A549 (cell line): ENCODE measurements at regions not wholly inside any gene's neighbourhood (a gene's known extent, or its start where the extent isn't known, plus 50 kb on each side); places are given as distances from the start of the nearest gene placed in this dataset.

ENCODE experiments used
- ATAC-seq, 2 experiments: fragments of 200-7000 bp in 1 of 2; fragments of >200 bp in 1 of 2; cut with Nextera tagmentation in 1 of 2; cut with Tn5 transposase in 1 of 2; 3 replicates each; pipeline versions ENCODE4 v1.8.0 to v1.9.1; 2018 to 2020; ENCODE audit warnings: mild to moderate bottlenecking in 1 of 2, moderate library complexity in 1 of 2
- CTCF ChIA-PET: fragments of 300-600 bp; sonication (Branson Sonifier 250); formaldehyde crosslinking; extraction: SDS; loops from one replicate; lab custom pipeline; 2021; ENCODE audit warnings: antibody characterized with exemption, inconsistent platforms; lab: Yijun Ruan, JAX
- POLR2A ChIA-PET: fragments of 350-600 bp; formaldehyde crosslinking; extraction: SDS; loops from one replicate; lab custom pipeline; 2021; ENCODE audit warnings: antibody characterized with exemption, inconsistent platforms; lab: Yijun Ruan, JAX
- DNase-seq, 2 experiments: peaks; one replicate each; pipeline versions ENCODE4 v3.0.0 to v3.0.0-alpha.2; 2011 to 2016; ENCODE audit warnings: low read depth in 1 of 2, low spot score in 1 of 2
- FAIRE-seq: peaks from 2 replicates; lab custom pipeline; 2011; peaks lifted over from hg19 to GRCh38; lab: Jason Lieb, UNC
- H3K27ac ChIP-seq, 2 experiments: fragments of >200 bp; sonication (Bioruptor Twin); formaldehyde crosslinking; 3 replicates each; pipeline ENCODE4 v1.5.1; 2016 to 2017
- H3K4me1 ChIP-seq: fragments of >200 bp; sonication (Bioruptor Twin); formaldehyde crosslinking; 3 replicates; pipeline ENCODE4 v1.6.1; 2016
- H3K4me2 ChIP-seq: fragments of >200 bp; sonication (Bioruptor Twin); formaldehyde crosslinking; 3 replicates; pipeline ENCODE4 v1.6.1; 2016
- H3K4me3 ChIP-seq: fragments of >200 bp; sonication (Bioruptor Twin); formaldehyde crosslinking; 3 replicates; pipeline ENCODE4 v1.5.1; 2016
- H3K9me3 ChIP-seq: fragments of >200 bp; sonication (Bioruptor Twin); formaldehyde crosslinking; 3 replicates; pipeline ENCODE4 v1.6.1; 2016
- BHLHE40 ChIP-seq: IDR thresholded peaks from 2 replicates; pipeline ENCODE4 v1.6.1; 2012; ENCODE audit warnings: low read depth, low read length, inconsistent platforms
- CBX8 ChIP-seq: fragments of 200-600 bp; sonication (generic); IDR thresholded peaks from 2 replicates; pipeline ENCODE4 v1.6.1; 2016
- CHD2 ChIP-seq: fragments of 150-350 bp; IDR thresholded peaks from 2 replicates; pipeline ENCODE4 v1.6.1; 2014; ENCODE audit warnings: low read length; ENCODE audit not compliant: partially characterized antibody
- EP300 ChIP-seq, 2 experiments: fragments of >200 bp; sonication (Bioruptor Twin); formaldehyde crosslinking; IDR thresholded peaks; 2 replicates in 1 of 2; 3 replicates in 1 of 2; pipeline ENCODE4 v1.6.1; 2016 to 2017
- ESRRA ChIP-seq: fragments of 150-350 bp; IDR thresholded peaks from 2 replicates; pipeline ENCODE4 v1.6.1; 2014; ENCODE audit warnings: mild to moderate bottlenecking, low read length, borderline replicate concordance
- FOSL2 ChIP-seq, 2 experiments: fragments of 450-650 bp in 1 of 2; fragments of >200 bp in 1 of 2; sonication (Bioruptor Twin) in 1 of 2; formaldehyde crosslinking; IDR thresholded peaks; 2 replicates each; pipeline versions ENCODE4 v1.5.0 to v1.6.1; 2016 to 2020; ENCODE audit warnings: mild to moderate bottlenecking in 1 of 2, moderate library complexity in 1 of 2
- HEYL ChIP-seq: fragments of 250-450 bp; sonication (Bioruptor Pico); IDR thresholded peaks from 2 replicates; pipeline ENCODE4 v1.8.0; 2021; ENCODE audit warnings: mild to moderate bottlenecking, moderate library complexity
- HOXB13 ChIP-seq: fragments of 250-450 bp; sonication (Bioruptor Pico); IDR thresholded peaks from 2 replicates; pipeline ENCODE4 v1.5.0; 2020; ENCODE audit warnings: low read depth, mild to moderate bottlenecking, moderate library complexity
- HOXB5 ChIP-seq: fragments of 250-450 bp; sonication (Bioruptor Pico); IDR thresholded peaks from 2 replicates; pipeline ENCODE4 v1.5.0; 2020; ENCODE audit warnings: mild to moderate bottlenecking, moderate library complexity
- JUNB ChIP-seq: fragments of >200 bp; sonication (Bioruptor Twin); formaldehyde crosslinking; IDR thresholded peaks from 2 replicates; pipeline ENCODE4 v1.6.1; 2016
- KDM1A ChIP-seq: fragments of 200-600 bp; sonication (generic); IDR thresholded peaks from 2 replicates; pipeline ENCODE4 v1.6.1; 2016; ENCODE audit warnings: low read depth, mild to moderate bottlenecking
- KDM5A ChIP-seq: fragments of 200-600 bp; sonication (generic); IDR thresholded peaks from 2 replicates; pipeline ENCODE4 v1.6.1; 2016; ENCODE audit warnings: antibody characterized with exemption, mild to moderate bottlenecking
- PHF8 ChIP-seq: fragments of 200-600 bp; sonication (generic); IDR thresholded peaks from 2 replicates; pipeline ENCODE4 v1.6.1; 2016; ENCODE audit warnings: low read depth, mild to moderate bottlenecking, antibody characterized with exemption, moderate library complexity, borderline replicate concordance
- RAD21 ChIP-seq, 2 experiments: fragments of >200 bp in 1 of 2; sonication (Bioruptor Twin) in 1 of 2; formaldehyde crosslinking in 1 of 2; IDR thresholded peaks in 1 of 2; conservative IDR thresholded peaks in 1 of 2; 2 replicates in 1 of 2; 3 replicates in 1 of 2; pipeline ENCODE4 v1.6.1; 2012 to 2018; ENCODE audit warnings: inconsistent platforms in 1 of 2
- RARB ChIP-seq: fragments of 250-450 bp; sonication (Bioruptor Pico); IDR thresholded peaks from 2 replicates; pipeline ENCODE4 v1.8.0; 2021; ENCODE audit warnings: mild to moderate bottlenecking, moderate library complexity
- RFX5 ChIP-seq: fragments of 450-650 bp; IDR thresholded peaks from 2 replicates; pipeline ENCODE4 v1.7.1; 2014; ENCODE audit warnings: antibody characterized with exemption, mild to moderate bottlenecking, moderate library complexity
- SMC3 ChIP-seq: fragments of >200 bp; sonication (Bioruptor Twin); formaldehyde crosslinking; IDR thresholded peaks from 3 replicates; pipeline ENCODE4 v1.6.1; 2018; ENCODE audit warnings: inconsistent platforms
- SREBF2 ChIP-seq: fragments of 450-650 bp; IDR thresholded peaks from 2 replicates; pipeline ENCODE4 v1.6.1; 2014; ENCODE audit warnings: mild to moderate bottlenecking, moderate library complexity
- TFCP2L1 ChIP-seq: fragments of 250-450 bp; sonication (Bioruptor Pico); IDR thresholded peaks from 2 replicates; pipeline ENCODE4 v1.5.0; 2021; ENCODE audit warnings: mild to moderate bottlenecking
- WGBS: methylation state at CpG from one replicate; pipeline ENCODE4 v1.1.6; 2017; ENCODE audit errors: missing lambda C conversion rate; 5-methylcytosine and 5-hydroxymethylcytosine counted together
- TF ChIP-seq, protein P1 (sequence below): fragments of 200-600 bp; sonication (generic); IDR thresholded peaks from 2 replicates; pipeline ENCODE4 v1.6.1; 2016; ENCODE audit warnings: antibody characterized with exemption, mild to moderate bottlenecking, moderate library complexity
- TF ChIP-seq, protein P2 (sequence below): fragments of 250-450 bp; sonication (Bioruptor Pico); IDR thresholded peaks from 2 replicates; pipeline ENCODE4 v1.5.0; 2021; ENCODE audit warnings: mild to moderate bottlenecking, moderate library complexity, borderline replicate concordance
- TF ChIP-seq, protein P3 (sequence below): fragments of 250-450 bp; sonication (Bioruptor Pico); IDR thresholded peaks from 2 replicates; pipeline ENCODE4 v1.5.0; 2020; ENCODE audit warnings: low read depth, mild to moderate bottlenecking, moderate library complexity
- TF ChIP-seq, protein P4 (sequence below): fragments of >200 bp; sonication (Bioruptor Twin); formaldehyde crosslinking; IDR thresholded peaks from 3 replicates; pipeline ENCODE4 v1.6.1; 2016
- TF ChIP-seq, protein P5 (sequence below): IDR thresholded peaks from 2 replicates; pipeline ENCODE4 v1.6.1; 2012
- TF ChIP-seq, protein P6 (sequence below): fragments of 150-350 bp; IDR thresholded peaks from 2 replicates; pipeline ENCODE4 v1.6.1; 2014; ENCODE audit warnings: low read depth, mild to moderate bottlenecking, low read length

DNA sequence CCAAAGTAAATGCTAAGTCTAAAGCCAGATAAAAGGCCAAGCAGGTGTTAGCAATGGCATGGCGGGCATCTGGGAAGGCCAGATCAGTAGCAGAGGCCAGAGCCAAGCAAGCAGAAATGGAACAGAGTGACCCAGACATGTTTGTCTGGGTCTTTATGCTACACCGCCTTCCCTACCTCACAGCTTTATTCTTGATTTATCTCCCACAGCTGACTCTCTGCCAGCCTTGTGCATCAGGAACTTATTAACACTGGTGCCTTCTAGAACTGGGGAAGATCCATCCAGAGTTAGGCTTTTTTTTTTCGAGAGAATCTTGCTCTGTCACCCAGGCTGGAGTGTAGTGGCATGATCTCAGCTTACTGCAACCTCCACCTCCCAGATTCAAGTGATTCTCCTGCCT lies 112.5 kb upstream of the SLC44A1 start:
- TF ChIP-seq FOSL2 (IDR thresholded peaks at IDR 0.05) = no peak
- TF ChIP-seq FOSL2 (CRISPR knock-in tag; IDR thresholded peaks at IDR 0.05) = no peak
- TF ChIP-seq HEYL (CRISPR knock-in tag) = no peak
- no peak for TF ChIP-seq RFX5
- no peak for TF ChIP-seq HOXB5
- no peak for TF ChIP-seq SMC3
- TF ChIP-seq ESRRA = no peak
- TF ChIP-seq, protein P1, sequence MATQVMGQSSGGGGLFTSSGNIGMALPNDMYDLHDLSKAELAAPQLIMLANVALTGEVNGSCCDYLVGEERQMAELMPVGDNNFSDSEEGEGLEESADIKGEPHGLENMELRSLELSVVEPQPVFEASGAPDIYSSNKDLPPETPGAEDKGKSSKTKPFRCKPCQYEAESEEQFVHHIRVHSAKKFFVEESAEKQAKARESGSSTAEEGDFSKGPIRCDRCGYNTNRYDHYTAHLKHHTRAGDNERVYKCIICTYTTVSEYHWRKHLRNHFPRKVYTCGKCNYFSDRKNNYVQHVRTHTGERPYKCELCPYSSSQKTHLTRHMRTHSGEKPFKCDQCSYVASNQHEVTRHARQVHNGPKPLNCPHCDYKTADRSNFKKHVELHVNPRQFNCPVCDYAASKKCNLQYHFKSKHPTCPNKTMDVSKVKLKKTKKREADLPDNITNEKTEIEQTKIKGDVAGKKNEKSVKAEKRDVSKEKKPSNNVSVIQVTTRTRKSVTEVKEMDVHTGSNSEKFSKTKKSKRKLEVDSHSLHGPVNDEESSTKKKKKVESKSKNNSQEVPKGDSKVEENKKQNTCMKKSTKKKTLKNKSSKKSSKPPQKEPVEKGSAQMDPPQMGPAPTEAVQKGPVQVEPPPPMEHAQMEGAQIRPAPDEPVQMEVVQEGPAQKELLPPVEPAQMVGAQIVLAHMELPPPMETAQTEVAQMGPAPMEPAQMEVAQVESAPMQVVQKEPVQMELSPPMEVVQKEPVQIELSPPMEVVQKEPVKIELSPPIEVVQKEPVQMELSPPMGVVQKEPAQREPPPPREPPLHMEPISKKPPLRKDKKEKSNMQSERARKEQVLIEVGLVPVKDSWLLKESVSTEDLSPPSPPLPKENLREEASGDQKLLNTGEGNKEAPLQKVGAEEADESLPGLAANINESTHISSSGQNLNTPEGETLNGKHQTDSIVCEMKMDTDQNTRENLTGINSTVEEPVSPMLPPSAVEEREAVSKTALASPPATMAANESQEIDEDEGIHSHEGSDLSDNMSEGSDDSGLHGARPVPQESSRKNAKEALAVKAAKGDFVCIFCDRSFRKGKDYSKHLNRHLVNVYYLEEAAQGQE = no peak
- TF ChIP-seq, protein P2, sequence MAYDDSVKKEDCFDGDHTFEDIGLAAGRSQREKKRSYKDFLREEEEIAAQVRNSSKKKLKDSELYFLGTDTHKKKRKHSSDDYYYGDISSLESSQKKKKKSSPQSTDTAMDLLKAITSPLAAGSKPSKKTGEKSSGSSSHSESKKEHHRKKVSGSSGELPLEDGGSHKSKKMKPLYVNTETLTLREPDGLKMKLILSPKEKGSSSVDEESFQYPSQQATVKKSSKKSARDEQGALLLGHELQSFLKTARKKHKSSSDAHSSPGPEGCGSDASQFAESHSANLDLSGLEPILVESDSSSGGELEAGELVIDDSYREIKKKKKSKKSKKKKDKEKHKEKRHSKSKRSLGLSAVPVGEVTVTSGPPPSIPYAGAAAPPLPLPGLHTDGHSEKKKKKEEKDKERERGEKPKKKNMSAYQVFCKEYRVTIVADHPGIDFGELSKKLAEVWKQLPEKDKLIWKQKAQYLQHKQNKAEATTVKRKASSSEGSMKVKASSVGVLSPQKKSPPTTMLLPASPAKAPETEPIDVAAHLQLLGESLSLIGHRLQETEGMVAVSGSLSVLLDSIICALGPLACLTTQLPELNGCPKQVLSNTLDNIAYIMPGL (CRISPR knock-in tag) = no peak
- TF ChIP-seq, protein P3, sequence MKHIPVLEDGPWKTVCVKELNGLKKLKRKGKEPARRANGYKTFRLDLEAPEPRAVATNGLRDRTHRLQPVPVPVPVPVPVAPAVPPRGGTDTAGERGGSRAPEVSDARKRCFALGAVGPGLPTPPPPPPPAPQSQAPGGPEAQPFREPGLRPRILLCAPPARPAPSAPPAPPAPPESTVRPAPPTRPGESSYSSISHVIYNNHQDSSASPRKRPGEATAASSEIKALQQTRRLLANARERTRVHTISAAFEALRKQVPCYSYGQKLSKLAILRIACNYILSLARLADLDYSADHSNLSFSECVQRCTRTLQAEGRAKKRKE (CRISPR knock-in tag) = no peak
- no peak for TF ChIP-seq EP300 (IDR thresholded peaks at IDR 0.05)
- no peak for TF ChIP-seq TFCP2L1
- TF ChIP-seq RAD21 (conservative IDR thresholded peaks at IDR 0.05 in 1 of 2, IDR thresholded peaks at IDR 0.05 in 1 of 2) = no peak
- TF ChIP-seq KDM5A = no peak
- TF ChIP-seq HOXB13 (CRISPR knock-in tag) = no peak
- no peak for TF ChIP-seq CBX8
- no peak for TF ChIP-seq KDM1A
- ChIA-PET POLR2A (interaction anchor here (1.0 kb wide), 1 partner anchor 18 kb away, joined by 3 read pairs; no protein-coding TSS in a partner anchor), CTCF (interaction anchor here (0.5 to 1.6 kb wide), 5 partner anchors 9 to 206 kb away, joined by 3 to 6 read pairs (median 4); no protein-coding TSS in a partner anchor)
- peaks cover 29% of the 10 kb centered on the region for H3K4me1 ChIP-seq
- FAIRE-seq (no peak), DNase-seq (no peak), ATAC-seq (no peak)
- H3K4me2 ChIP-seq = peak overlapping the region; percentile 68
- no peaks in the 10 kb centered on the region for H3K9me3 ChIP-seq
- peak overlapping the region; percentile 55 to 81; a peak in 5 of 6 replicates for H3K27ac ChIP-seq
- WGBS = 65% methylated on average over 3 of the region's 3 CpGs
- H3K4me3 ChIP-seq = no peak overlapping the region

DNA sequence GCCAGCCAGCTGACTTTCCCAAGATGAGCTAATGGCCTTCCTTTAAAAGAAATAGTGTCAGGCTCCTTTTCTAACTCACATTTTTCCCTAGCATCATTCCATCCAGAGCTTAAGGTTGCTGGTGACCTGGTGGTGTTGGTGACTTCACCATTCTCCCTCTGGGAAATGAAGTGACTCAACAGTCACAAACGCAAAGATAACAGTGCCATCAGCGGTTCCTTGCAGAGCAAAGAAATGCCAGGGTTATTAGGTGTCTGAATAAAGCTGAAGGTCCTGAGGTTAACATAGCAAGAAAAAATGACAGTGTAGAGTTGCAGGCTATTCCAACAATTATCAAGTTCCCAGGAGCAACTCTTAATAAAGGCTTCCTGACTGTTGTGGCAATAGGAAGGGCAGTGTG lies 111.8 kb upstream of the SLC44A1 start:
- Histone ChIP-seq H3K4me1 (peaks cover 22% of the 10 kb centered on the region), H3K9me3 (no peaks in the 10 kb centered on the region), H3K4me2 (peak overlapping the region; percentile 68), H3K4me3 (no peak overlapping the region), H3K27ac (peak overlapping the region; percentile 55 to 81)
- ChIA-PET POLR2A (interaction anchor here (1.0 kb wide), 1 partner anchor 19 kb away, joined by 3 read pairs; no protein-coding TSS in a partner anchor), CTCF (interaction anchor here (0.5 to 1.6 kb wide), 6 partner anchors 9 to 206 kb away, joined by 3 to 6 read pairs (median 4); no protein-coding TSS in a partner anchor)
- 0% methylated on average over 2 of the region's 2 CpGs for WGBS
- peak; percentile 67 for FAIRE-seq
- peak; percentile 86 to 95 for ATAC-seq
- peak; percentile 68 to 72 for DNase-seq
- TF ChIP-seq SREBF2 (no peak), CHD2 (no peak), EP300 (IDR thresholded peaks at IDR 0.05) (peak in 1 of 2 experiments; percentile 37; a peak in 1 of 5 replicates), PHF8 (no peak), BHLHE40 (no peak), RFX5 (no peak), SMC3 (0 out of 3 replicates have a peak, but pooled peaks have one; percentile 16), ESRRA (no peak), HEYL (CRISPR knock-in tag) (no peak), JUNB (peak; percentile 52; the same call in 1 of the 2 replicates), RARB (no peak)
- TF ChIP-seq, protein P3 (CRISPR knock-in tag) = no peak
- TF ChIP-seq, protein P4, sequence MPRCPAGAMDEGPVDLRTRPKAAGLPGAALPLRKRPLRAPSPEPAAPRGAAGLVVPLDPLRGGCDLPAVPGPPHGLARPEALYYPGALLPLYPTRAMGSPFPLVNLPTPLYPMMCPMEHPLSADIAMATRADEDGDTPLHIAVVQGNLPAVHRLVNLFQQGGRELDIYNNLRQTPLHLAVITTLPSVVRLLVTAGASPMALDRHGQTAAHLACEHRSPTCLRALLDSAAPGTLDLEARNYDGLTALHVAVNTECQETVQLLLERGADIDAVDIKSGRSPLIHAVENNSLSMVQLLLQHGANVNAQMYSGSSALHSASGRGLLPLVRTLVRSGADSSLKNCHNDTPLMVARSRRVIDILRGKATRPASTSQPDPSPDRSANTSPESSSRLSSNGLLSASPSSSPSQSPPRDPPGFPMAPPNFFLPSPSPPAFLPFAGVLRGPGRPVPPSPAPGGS = no peak
- TF ChIP-seq, protein P5, sequence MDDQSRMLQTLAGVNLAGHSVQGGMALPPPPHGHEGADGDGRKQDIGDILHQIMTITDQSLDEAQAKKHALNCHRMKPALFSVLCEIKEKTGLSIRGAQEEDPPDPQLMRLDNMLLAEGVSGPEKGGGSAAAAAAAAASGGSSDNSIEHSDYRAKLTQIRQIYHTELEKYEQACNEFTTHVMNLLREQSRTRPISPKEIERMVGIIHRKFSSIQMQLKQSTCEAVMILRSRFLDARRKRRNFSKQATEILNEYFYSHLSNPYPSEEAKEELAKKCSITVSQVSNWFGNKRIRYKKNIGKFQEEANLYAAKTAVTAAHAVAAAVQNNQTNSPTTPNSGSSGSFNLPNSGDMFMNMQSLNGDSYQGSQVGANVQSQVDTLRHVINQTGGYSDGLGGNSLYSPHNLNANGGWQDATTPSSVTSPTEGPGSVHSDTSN = no peak
- TF ChIP-seq, protein P6, sequence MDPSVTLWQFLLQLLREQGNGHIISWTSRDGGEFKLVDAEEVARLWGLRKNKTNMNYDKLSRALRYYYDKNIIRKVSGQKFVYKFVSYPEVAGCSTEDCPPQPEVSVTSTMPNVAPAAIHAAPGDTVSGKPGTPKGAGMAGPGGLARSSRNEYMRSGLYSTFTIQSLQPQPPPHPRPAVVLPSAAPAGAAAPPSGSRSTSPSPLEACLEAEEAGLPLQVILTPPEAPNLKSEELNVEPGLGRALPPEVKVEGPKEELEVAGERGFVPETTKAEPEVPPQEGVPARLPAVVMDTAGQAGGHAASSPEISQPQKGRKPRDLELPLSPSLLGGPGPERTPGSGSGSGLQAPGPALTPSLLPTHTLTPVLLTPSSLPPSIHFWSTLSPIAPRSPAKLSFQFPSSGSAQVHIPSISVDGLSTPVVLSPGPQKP = no peak
